ENCODE measurements at regions not wholly inside any gene's neighbourhood (a gene's known extent, or its start where the extent isn't known, plus 50 kb on each side); places are given as distances from the start of the nearest gene placed in this dataset.

DNA sequence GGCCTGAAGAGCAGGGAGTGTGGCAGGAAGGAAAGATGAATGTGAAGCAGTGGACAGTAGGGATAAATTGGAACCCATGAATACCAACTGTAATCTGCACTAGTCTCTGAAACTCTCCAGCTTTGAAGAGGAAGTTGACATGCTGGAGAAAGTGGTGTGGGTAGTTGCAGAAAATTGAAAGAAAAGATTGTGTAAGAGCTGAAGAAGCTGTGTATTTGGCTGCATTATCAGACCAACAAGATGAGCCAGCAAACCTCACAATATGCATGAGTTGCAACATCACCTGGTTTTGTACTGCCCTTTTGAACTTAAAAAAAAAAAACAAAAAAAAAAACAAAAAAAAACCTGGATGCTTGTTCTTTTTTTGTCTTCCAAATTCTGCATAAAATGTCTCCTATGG, 921.9 kb upstream of the EYS start:
- Histone ChIP-seq H2AFZ (ENCODE audit: low read length) (no peak overlapping the region), H3K4me3 (ENCODE audit: low read length) (no peak overlapping the region), H4K20me1 (ENCODE audit: insufficient read depth, low read length) (no peaks in the 10 kb centered on the region), H3K36me3 (replicated peaks; ENCODE audit: insufficient read depth, low read length) (no peaks in the 10 kb centered on the region), H3K79me2 (ENCODE audit: low read length) (no peaks in the 10 kb centered on the region), H3K27ac (ENCODE audit: low read length) (no peak overlapping the region), H3K27me3 (replicated peaks; ENCODE audit: insufficient read depth, low read length) (no peaks in the 10 kb centered on the region), H3K9ac (ENCODE audit: low read length) (no peak overlapping the region), H3K9me3 (replicated peaks; ENCODE audit: insufficient read depth, low read length) (no peaks in the 10 kb centered on the region), H3K4me2 (ENCODE audit: low read depth, low read length) (no peak overlapping the region), H3K9me2 (replicated peaks; ENCODE audit: insufficient read depth, low read length) (no peaks in the 10 kb centered on the region), H3K4me1 (ENCODE audit: low read length) (no peaks in the 10 kb centered on the region), H3F3A (ENCODE audit: insufficient read depth, low read length) (no peaks in the 10 kb centered on the region)
- TF ChIP-seq, protein P1, sequence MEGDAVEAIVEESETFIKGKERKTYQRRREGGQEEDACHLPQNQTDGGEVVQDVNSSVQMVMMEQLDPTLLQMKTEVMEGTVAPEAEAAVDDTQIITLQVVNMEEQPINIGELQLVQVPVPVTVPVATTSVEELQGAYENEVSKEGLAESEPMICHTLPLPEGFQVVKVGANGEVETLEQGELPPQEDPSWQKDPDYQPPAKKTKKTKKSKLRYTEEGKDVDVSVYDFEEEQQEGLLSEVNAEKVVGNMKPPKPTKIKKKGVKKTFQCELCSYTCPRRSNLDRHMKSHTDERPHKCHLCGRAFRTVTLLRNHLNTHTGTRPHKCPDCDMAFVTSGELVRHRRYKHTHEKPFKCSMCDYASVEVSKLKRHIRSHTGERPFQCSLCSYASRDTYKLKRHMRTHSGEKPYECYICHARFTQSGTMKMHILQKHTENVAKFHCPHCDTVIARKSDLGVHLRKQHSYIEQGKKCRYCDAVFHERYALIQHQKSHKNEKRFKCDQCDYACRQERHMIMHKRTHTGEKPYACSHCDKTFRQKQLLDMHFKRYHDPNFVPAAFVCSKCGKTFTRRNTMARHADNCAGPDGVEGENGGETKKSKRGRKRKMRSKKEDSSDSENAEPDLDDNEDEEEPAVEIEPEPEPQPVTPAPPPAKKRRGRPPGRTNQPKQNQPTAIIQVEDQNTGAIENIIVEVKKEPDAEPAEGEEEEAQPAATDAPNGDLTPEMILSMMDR (IDR thresholded peaks at IDR 0.05; ENCODE audit: low read length) = no peak
- TF ChIP-seq EZH2phosphoT487 (IDR thresholded peaks at IDR 0.05; ENCODE audit: low read length) (no peak), EZH2 (optimal IDR thresholded peaks at IDR 0.05; ENCODE audit: low read depth, low read length) (no peak)
- DNase-seq = no peak

DNA sequence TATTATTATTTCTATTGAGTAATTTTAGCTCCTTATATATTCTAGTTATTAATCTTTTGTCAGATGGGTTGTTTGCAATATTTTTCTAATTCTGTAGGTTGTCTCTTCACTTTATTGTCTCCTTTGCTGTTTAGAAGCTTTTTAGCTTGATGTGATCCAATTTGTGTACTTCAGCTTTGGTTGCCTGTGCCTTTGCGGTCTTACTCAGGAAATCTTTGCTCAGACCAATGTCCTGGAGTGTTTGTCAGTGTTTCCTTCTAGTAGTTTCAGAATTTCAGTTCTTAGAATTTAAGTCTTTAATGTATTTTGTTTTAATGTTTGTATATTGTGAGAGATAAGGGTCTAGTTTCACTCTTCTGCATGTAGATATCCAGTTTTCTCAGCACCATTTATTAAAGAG, 916.0 kb upstream of the EYS start:
- Histone ChIP-seq H3K9ac (ENCODE audit: low read length) (no peak overlapping the region), H3K27me3 (replicated peaks; ENCODE audit: insufficient read depth, low read length) (no peaks in the 10 kb centered on the region), H3K4me3 (ENCODE audit: low read length) (no peak overlapping the region), H3K27ac (ENCODE audit: low read length) (no peak overlapping the region), H3K9me2 (replicated peaks; ENCODE audit: insufficient read depth, low read length) (no peaks in the 10 kb centered on the region), H3F3A (ENCODE audit: insufficient read depth, low read length) (no peaks in the 10 kb centered on the region), H2AFZ (ENCODE audit: low read length) (no peak overlapping the region), H3K36me3 (replicated peaks; ENCODE audit: insufficient read depth, low read length) (no peaks in the 10 kb centered on the region), H4K20me1 (ENCODE audit: insufficient read depth, low read length) (no peaks in the 10 kb centered on the region), H3K79me2 (ENCODE audit: low read length) (no peaks in the 10 kb centered on the region), H3K9me3 (replicated peaks; ENCODE audit: insufficient read depth, low read length) (no peaks in the 10 kb centered on the region), H3K4me2 (ENCODE audit: low read depth, low read length) (no peak overlapping the region), H3K4me1 (ENCODE audit: low read length) (no peaks in the 10 kb centered on the region)
- peak; percentile 23 for DNase-seq
- TF ChIP-seq, protein P1 (IDR thresholded peaks at IDR 0.05; ENCODE audit: low read length) = no peak
- TF ChIP-seq EZH2 (optimal IDR thresholded peaks at IDR 0.05; ENCODE audit: low read depth, low read length) = no peak
- TF ChIP-seq EZH2phosphoT487 (IDR thresholded peaks at IDR 0.05; ENCODE audit: low read length) = no peak

DNA sequence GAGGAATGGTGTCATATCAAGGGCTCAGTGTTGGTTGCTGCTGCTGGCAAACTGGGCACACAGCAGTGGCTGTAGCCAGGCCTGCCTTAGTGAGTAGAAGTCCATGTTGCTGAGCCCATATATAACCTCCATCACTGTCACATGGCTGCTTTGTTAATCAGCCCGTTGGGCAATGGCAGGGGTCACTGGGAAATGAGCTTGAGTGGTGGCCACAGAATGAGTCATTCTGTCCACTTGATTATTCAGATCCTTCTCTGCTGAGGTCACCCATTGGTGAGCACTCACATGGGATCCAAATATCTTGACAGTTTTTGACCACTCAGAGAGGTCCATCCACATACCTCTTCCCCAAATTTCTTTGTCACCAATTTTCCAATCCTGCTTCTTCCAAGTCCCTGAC, 898.9 kb upstream of the EYS start:
- no peak for DNase-seq
- Histone ChIP-seq H3K9me2 (replicated peaks; ENCODE audit: insufficient read depth, low read length) (no peaks in the 10 kb centered on the region), H3K4me3 (ENCODE audit: low read length) (no peak overlapping the region), H3K79me2 (ENCODE audit: low read length) (no peaks in the 10 kb centered on the region), H3K36me3 (replicated peaks; ENCODE audit: insufficient read depth, low read length) (no peaks in the 10 kb centered on the region), H3K9ac (ENCODE audit: low read length) (no peak overlapping the region), H3K9me3 (replicated peaks; ENCODE audit: insufficient read depth, low read length) (no peaks in the 10 kb centered on the region), H3F3A (ENCODE audit: insufficient read depth, low read length) (no peaks in the 10 kb centered on the region), H4K20me1 (ENCODE audit: insufficient read depth, low read length) (no peaks in the 10 kb centered on the region), H3K4me1 (ENCODE audit: low read length) (no peaks in the 10 kb centered on the region), H3K27me3 (replicated peaks; ENCODE audit: insufficient read depth, low read length) (no peaks in the 10 kb centered on the region), H3K27ac (ENCODE audit: low read length) (no peak overlapping the region), H3K4me2 (ENCODE audit: low read depth, low read length) (no peak overlapping the region), H2AFZ (ENCODE audit: low read length) (no peak overlapping the region)
- TF ChIP-seq EZH2phosphoT487 (IDR thresholded peaks at IDR 0.05; ENCODE audit: low read length) = no peak
- TF ChIP-seq, protein P1 (IDR thresholded peaks at IDR 0.05; ENCODE audit: low read length) = no peak
- no peak for TF ChIP-seq EZH2 (optimal IDR thresholded peaks at IDR 0.05; ENCODE audit: low read depth, low read length)
